Trophoblast cell (in vitro differentiated cells and primary cell): ENCODE measurements at regions not wholly inside any gene's neighbourhood (a gene's known extent, or its start where the extent isn't known, plus 50 kb on each side); places are given as distances from the start of the nearest gene placed in this dataset.

ENCODE experiments used
- DNase-seq, 2 donors: peaks; one replicate each; pipeline ENCODE4 v3.0.0-alpha.2; 2016
- H2AFZ ChIP-seq: 2 replicates; pipeline ENCODE4 v1.6.1; 2013; ENCODE audit warnings: low read length, moderate library complexity, mild to moderate bottlenecking; ENCODE audit not compliant: insufficient read depth, poor library complexity
- H2AK5ac ChIP-seq: 2 replicates; pipeline ENCODE4 v1.6.1; 2013; ENCODE audit warnings: mild to moderate bottlenecking, low read length
- H2BK120ac ChIP-seq: 2 replicates; pipeline ENCODE4 v1.6.1; 2013; ENCODE audit warnings: low read length, mild to moderate bottlenecking, moderate library complexity; ENCODE audit not compliant: insufficient read depth, poor library complexity
- H2BK12ac ChIP-seq: 2 replicates; pipeline ENCODE4 v1.6.1; 2013; ENCODE audit warnings: mild to moderate bottlenecking, low read length, moderate library complexity
- H2BK5ac ChIP-seq: 2 replicates; pipeline ENCODE4 v1.6.1; 2013; ENCODE audit warnings: low read length, low read depth, moderate library complexity, mild to moderate bottlenecking; ENCODE audit not compliant: poor library complexity
- H3K14ac ChIP-seq: 2 replicates; pipeline ENCODE4 v1.6.1; 2013; ENCODE audit warnings: mild to moderate bottlenecking, low read length
- H3K18ac ChIP-seq: 2 replicates; pipeline ENCODE4 v1.6.1; 2013; ENCODE audit warnings: mild to moderate bottlenecking, low read length
- H3K23ac ChIP-seq: 2 replicates; pipeline ENCODE4 v1.6.1; 2013; ENCODE audit warnings: low read length
- H3K27ac ChIP-seq: 2 replicates; pipeline ENCODE4 v1.5.1; 2013; ENCODE audit warnings: low read depth, mild to moderate bottlenecking, inconsistent platforms, low read length, moderate library complexity
- H3K27me3 ChIP-seq: 2 replicates; pipeline ENCODE4 v1.6.1; 2013; ENCODE audit warnings: inconsistent platforms, mild to moderate bottlenecking, low read length, moderate library complexity; ENCODE audit not compliant: insufficient read depth
- H3K36me3 ChIP-seq, 2 experiments: 1 replicate in 1 of 2; 2 replicates in 1 of 2; pipeline ENCODE4 v1.6.1; 2013; ENCODE audit warnings: low read length in 2 of 2, mild to moderate bottlenecking in 2 of 2, moderate library complexity in 1 of 2; ENCODE audit not compliant: insufficient read depth in 2 of 2, control insufficient read depth in 1 of 2
- H3K4ac ChIP-seq: 2 replicates; pipeline ENCODE4 v1.6.1; 2013; ENCODE audit warnings: low read depth, mild to moderate bottlenecking, low read length, moderate library complexity
- H3K4me1 ChIP-seq, 2 experiments: 1 replicate in 1 of 2; 2 replicates in 1 of 2; pipeline ENCODE4 v1.6.1; 2013; ENCODE audit warnings: low read length in 2 of 2, mild to moderate bottlenecking in 2 of 2, moderate library complexity in 1 of 2; ENCODE audit not compliant: insufficient read depth in 2 of 2, control insufficient read depth in 1 of 2
- H3K4me2 ChIP-seq: 2 replicates; pipeline ENCODE4 v1.6.1; 2013; ENCODE audit warnings: inconsistent platforms, mild to moderate bottlenecking, low read length, moderate library complexity
- H3K4me3 ChIP-seq: 2 replicates; pipeline ENCODE4 v1.5.1; 2013; ENCODE audit warnings: mild to moderate bottlenecking, low read depth, low read length, inconsistent platforms
- H3K79me1 ChIP-seq: one replicate; pipeline ENCODE4 v1.6.1; 2013; ENCODE audit warnings: low read length
- H3K79me2 ChIP-seq: 2 replicates; pipeline ENCODE4 v1.6.1; 2013; ENCODE audit warnings: low read length, mild to moderate bottlenecking; ENCODE audit not compliant: control insufficient read depth, insufficient read depth, poor library complexity
- H3K9ac ChIP-seq: 2 replicates; pipeline ENCODE4 v1.6.1; 2013; ENCODE audit warnings: mild to moderate bottlenecking, low read length
- H3K9me3 ChIP-seq: 2 replicates; pipeline ENCODE4 v1.6.1; 2013; ENCODE audit warnings: low read depth, mild to moderate bottlenecking, control low read depth, inconsistent platforms, low read length; ENCODE audit not compliant: insufficient read depth
- H4K12ac ChIP-seq: 2 replicates; pipeline ENCODE4 v1.6.1; 2013; ENCODE audit warnings: low read depth, mild to moderate bottlenecking, low read length, moderate library complexity
- H4K8ac ChIP-seq: 2 replicates; pipeline ENCODE4 v1.6.1; 2013; ENCODE audit warnings: low read depth, mild to moderate bottlenecking, low read length, moderate library complexity
- H4K91ac ChIP-seq: one replicate; pipeline ENCODE4 v1.6.1; 2013; ENCODE audit warnings: low read depth, mild to moderate bottlenecking, low read length, moderate library complexity
- WGBS: extraction: QIAGEN DNeasy Blood & Tissue Kit; methylation state at CpG from one replicate; pipeline ENCODE4 v1.1.7; 2013; ENCODE audit warnings: missing lambda C conversion rate; ENCODE audit not compliant: insufficient read length, insufficient coverage; ENCODE audit errors: extremely low coverage; 5-methylcytosine and 5-hydroxymethylcytosine counted together

DNA sequence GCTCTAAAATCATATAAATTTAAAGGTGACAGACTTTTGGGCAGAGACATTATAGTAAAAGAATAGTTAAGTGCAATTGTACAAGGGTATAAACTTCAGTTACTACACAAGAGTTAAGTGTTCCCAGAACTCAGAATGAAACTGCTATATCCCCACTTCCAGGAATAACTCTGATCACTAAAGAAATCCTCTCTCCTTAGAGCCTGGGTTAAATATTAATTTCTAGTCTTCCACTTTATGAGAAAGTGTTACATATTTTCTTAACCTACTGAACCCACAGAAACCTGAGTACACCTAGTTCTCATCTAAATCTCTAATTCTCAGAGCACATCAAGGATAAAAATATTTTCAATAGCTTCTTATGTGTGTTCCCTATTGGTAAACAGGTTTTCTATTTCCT is 99.1 kb upstream of the USP38 start:
- Histone ChIP-seq H3K4me1 (peaks cover 4 to 8% of the 10 kb centered on the region in 2 experiments), H3K9me3 (peaks cover 1% of the 10 kb centered on the region), H3K18ac (no peak overlapping the region), H3K4me2 (no peak overlapping the region), H3K27ac (no peak overlapping the region), H4K12ac (no peak overlapping the region), H2AFZ (no peak overlapping the region), H2AK5ac (no peak overlapping the region), H4K8ac (no peak overlapping the region), H2BK12ac (no peak overlapping the region), H3K4me3 (no peak overlapping the region), H3K27me3 (no peaks in the 10 kb centered on the region), H2BK120ac (no peak overlapping the region), H3K23ac (no peak overlapping the region), H3K79me2 (no peaks in the 10 kb centered on the region), H3K9ac (no peak overlapping the region), H3K4ac (no peak overlapping the region), H4K91ac (no peak overlapping the region), H3K36me3 (no peaks in the 10 kb centered on the region), H2BK5ac (no peak overlapping the region), H3K79me1 (peaks cover 2% of the 10 kb centered on the region), H3K14ac (no peak overlapping the region)
- DNase-seq, result no peak

GRCh38 chr4:143089291-143089690 is 95.4 kb upstream of the USP38 start:
- peaks cover 2% of the 10 kb centered on the region for H3K79me1 ChIP-seq
- H2AK5ac ChIP-seq, result no peak overlapping the region
- no peak overlapping the region for H4K12ac ChIP-seq
- H4K8ac ChIP-seq, result no peak overlapping the region
- no peak overlapping the region for H3K4me2 ChIP-seq
- H2BK5ac ChIP-seq, result no peak overlapping the region
- H2BK12ac ChIP-seq, result no peak overlapping the region
- H3K36me3 ChIP-seq, result no peaks in the 10 kb centered on the region
- H3K4ac ChIP-seq, result no peak overlapping the region
- DNase-seq, result no peak
- H3K23ac ChIP-seq, result no peak overlapping the region
- H3K18ac ChIP-seq, result no peak overlapping the region
- H3K27me3 ChIP-seq, result no peaks in the 10 kb centered on the region
- no peak overlapping the region for H2BK120ac ChIP-seq
- H3K9me3 ChIP-seq, result peaks cover 3% of the 10 kb centered on the region
- H3K4me3 ChIP-seq, result no peak overlapping the region
- H3K4me1 ChIP-seq, result peaks cover 0 to 2% of the 10 kb centered on the region in 2 experiments
- no peak overlapping the region for H2AFZ ChIP-seq
- H3K9ac ChIP-seq, result no peak overlapping the region
- H3K27ac ChIP-seq, result no peak overlapping the region
- H3K79me2 ChIP-seq, result no peaks in the 10 kb centered on the region
- no peak overlapping the region for H4K91ac ChIP-seq
- H3K14ac ChIP-seq, result no peak overlapping the region

DNA sequence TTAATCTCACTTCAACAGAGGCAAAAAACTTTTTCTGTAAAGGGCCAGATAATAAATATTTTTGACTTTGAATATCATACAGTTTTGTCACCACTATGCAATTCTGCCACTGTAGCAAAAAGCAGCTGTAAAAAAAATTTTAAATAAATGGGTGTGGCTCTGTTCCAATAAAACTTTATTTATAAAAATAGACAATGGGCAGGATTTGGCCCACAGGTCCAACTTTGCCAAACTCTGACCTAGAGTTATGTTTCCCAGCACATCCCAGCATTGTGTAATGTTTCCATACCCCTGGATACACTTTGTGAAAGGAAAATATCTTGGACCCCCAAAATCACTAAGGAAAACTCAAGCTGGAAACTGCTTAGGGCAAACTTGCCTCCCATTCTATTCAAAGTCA is 94.9 kb upstream of the USP38 start:
- H3K9ac ChIP-seq, result no peak overlapping the region

DNA sequence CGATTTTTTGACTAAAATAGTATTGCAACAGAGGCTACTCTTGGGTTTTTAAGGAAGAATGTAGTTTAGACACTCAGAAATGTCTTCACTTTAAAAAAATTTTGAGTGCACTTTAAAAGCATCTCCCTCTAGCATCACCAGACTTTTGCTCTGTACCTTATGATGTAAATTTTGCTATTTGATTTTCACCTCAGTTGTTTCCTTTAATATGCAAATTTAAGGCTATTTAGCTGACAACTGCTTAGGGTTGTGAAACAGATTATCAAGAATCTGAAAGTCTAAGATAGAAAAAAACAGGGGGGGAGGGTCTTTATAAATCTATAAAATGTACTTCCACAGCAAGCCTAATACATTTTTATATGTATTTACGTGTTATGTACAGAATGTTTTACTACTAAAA is 92.9 kb upstream of the USP38 start:
- H3K4me2 ChIP-seq, result no peak overlapping the region
- no peak overlapping the region for H3K9ac ChIP-seq
- peaks cover 2% of the 10 kb centered on the region for H3K79me1 ChIP-seq
- H2AFZ ChIP-seq, result no peak overlapping the region
- H3K4ac ChIP-seq, result no peak overlapping the region
- no peak overlapping the region for H4K12ac ChIP-seq
- no peaks in the 10 kb centered on the region for H3K36me3 ChIP-seq
- H2AK5ac ChIP-seq, result no peak overlapping the region
- H3K79me2 ChIP-seq, result no peaks in the 10 kb centered on the region
- no peak overlapping the region for H3K23ac ChIP-seq
- no peak for DNase-seq
- no peaks in the 10 kb centered on the region for H3K27me3 ChIP-seq
- peaks cover 3% of the 10 kb centered on the region for H3K9me3 ChIP-seq
- no peak overlapping the region for H4K8ac ChIP-seq
- H4K91ac ChIP-seq, result no peak overlapping the region
- no peak overlapping the region for H3K18ac ChIP-seq
- H2BK120ac ChIP-seq, result no peak overlapping the region
- no peak overlapping the region for H3K14ac ChIP-seq
- no peaks in the 10 kb centered on the region for H3K4me1 ChIP-seq
- H2BK5ac ChIP-seq, result no peak overlapping the region
- no CpG with 5 or more reads among the region's 2 CpGs for WGBS
- no peak overlapping the region for H3K4me3 ChIP-seq
- H3K27ac ChIP-seq, result no peak overlapping the region
- no peak overlapping the region for H2BK12ac ChIP-seq

More for the DNA sequence above, 94.9 kb upstream of the USP38 start:
- Histone ChIP-seq H2AK5ac (no peak overlapping the region), H2BK5ac (no peak overlapping the region), H3K4me3 (no peak overlapping the region), H4K12ac (no peak overlapping the region), H3K4me1 (no peaks in the 10 kb centered on the region), H3K4me2 (no peak overlapping the region), H2BK120ac (peak overlapping the region; percentile 33), H3K4ac (no peak overlapping the region), H4K91ac (no peak overlapping the region), H3K18ac (no peak overlapping the region), H3K79me1 (peaks cover 2% of the 10 kb centered on the region), H3K23ac (no peak overlapping the region), H2AFZ (no peak overlapping the region), H3K27ac (peak overlapping the region; percentile 41), H3K79me2 (no peaks in the 10 kb centered on the region), H3K36me3 (no peaks in the 10 kb centered on the region), H3K27me3 (no peaks in the 10 kb centered on the region), H3K9me3 (peaks cover 3% of the 10 kb centered on the region), H3K14ac (no peak overlapping the region), H4K8ac (no peak overlapping the region), H2BK12ac (no peak overlapping the region)
- DNase-seq, result no peak

- Histone ChIP-seq H4K8ac (no peak overlapping the region), H3K18ac (no peak overlapping the region), H3K4me2 (no peak overlapping the region), H3K9me3 (peaks cover 1% of the 10 kb centered on the region), H3K79me2 (no peaks in the 10 kb centered on the region), H3K27me3 (no peaks in the 10 kb centered on the region), H3K79me1 (no peaks in the 10 kb centered on the region), H2AFZ (no peak overlapping the region), H3K4ac (no peak overlapping the region), H4K91ac (no peak overlapping the region), H3K14ac (no peak overlapping the region), H3K4me3 (no peak overlapping the region), H4K12ac (no peak overlapping the region), H3K36me3 (no peaks in the 10 kb centered on the region), H2AK5ac (no peak overlapping the region), H2BK12ac (no peak overlapping the region), H3K23ac (no peak overlapping the region), H3K27ac (no peak overlapping the region), H2BK120ac (no peak overlapping the region), H3K9ac (no peak overlapping the region), H2BK5ac (no peak overlapping the region), H3K4me1 (no peaks in the 10 kb centered on the region)
- WGBS, result no CpG with 5 or more reads among the region's 1 CpG
- DNase-seq, result no peak
These were observed 89.3 kb upstream of the USP38 start for GRCh38 chr4:143095447-143095846.
